ENCODE measurements at regions not wholly inside any gene's neighbourhood (a gene's known extent, or its start where the extent isn't known, plus 50 kb on each side); places are given as distances from the start of the nearest gene placed in this dataset.

DNA sequence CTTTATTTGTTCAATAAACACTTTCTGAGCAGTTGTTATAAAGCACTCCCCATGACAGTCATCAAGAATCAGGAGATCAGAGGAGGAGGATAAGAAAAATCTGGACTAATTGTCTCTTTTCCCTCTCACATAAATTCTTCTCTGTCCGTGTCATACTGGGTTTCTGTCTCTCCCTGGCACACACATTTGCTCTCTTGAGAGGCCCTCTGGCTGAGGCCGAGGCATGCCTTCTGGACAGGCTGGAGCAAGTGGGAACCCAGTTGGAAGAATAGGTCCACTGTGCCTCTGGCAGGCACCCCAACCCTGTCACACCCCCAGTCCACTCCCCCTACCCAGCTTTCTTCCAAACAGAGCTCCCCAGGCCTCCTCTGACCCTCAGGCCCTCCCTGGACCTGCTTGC, 315.8 kb downstream of the UACA start:
- H3K27ac ChIP-seq = no peak overlapping the region
- H3K4me3 ChIP-seq = no peak overlapping the region
- DNase-seq (ENCODE audit: low spot score) = no peak
- TF ChIP-seq, protein P1, sequence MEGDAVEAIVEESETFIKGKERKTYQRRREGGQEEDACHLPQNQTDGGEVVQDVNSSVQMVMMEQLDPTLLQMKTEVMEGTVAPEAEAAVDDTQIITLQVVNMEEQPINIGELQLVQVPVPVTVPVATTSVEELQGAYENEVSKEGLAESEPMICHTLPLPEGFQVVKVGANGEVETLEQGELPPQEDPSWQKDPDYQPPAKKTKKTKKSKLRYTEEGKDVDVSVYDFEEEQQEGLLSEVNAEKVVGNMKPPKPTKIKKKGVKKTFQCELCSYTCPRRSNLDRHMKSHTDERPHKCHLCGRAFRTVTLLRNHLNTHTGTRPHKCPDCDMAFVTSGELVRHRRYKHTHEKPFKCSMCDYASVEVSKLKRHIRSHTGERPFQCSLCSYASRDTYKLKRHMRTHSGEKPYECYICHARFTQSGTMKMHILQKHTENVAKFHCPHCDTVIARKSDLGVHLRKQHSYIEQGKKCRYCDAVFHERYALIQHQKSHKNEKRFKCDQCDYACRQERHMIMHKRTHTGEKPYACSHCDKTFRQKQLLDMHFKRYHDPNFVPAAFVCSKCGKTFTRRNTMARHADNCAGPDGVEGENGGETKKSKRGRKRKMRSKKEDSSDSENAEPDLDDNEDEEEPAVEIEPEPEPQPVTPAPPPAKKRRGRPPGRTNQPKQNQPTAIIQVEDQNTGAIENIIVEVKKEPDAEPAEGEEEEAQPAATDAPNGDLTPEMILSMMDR (IDR thresholded peaks at IDR 0.05) = no peak

DNA sequence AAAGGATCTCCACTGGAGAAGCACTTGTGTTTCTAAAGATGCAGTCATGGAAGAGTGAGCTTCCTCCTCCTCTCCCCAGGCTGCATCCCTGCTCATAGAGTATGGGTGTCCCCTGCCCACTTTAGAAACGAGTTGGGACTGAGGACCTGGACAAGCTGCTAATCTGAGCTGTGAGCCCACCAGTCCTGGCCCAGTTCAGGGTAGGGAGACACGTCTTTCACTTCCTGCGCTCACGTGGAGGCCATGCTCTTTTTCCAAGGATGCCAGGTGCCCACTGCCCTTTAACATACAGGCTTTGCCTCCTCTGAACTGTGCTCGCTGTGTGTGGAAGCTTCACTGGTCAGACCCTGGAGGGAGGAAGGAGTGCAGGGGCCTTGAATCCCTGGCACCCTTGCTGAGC, 316.3 kb downstream of the UACA start:
- no peak overlapping the region for H3K4me3 ChIP-seq
- no peak for DNase-seq (ENCODE audit: low spot score)
- no peak overlapping the region for H3K27ac ChIP-seq
- TF ChIP-seq, protein P1 (IDR thresholded peaks at IDR 0.05) = no peak

DNA sequence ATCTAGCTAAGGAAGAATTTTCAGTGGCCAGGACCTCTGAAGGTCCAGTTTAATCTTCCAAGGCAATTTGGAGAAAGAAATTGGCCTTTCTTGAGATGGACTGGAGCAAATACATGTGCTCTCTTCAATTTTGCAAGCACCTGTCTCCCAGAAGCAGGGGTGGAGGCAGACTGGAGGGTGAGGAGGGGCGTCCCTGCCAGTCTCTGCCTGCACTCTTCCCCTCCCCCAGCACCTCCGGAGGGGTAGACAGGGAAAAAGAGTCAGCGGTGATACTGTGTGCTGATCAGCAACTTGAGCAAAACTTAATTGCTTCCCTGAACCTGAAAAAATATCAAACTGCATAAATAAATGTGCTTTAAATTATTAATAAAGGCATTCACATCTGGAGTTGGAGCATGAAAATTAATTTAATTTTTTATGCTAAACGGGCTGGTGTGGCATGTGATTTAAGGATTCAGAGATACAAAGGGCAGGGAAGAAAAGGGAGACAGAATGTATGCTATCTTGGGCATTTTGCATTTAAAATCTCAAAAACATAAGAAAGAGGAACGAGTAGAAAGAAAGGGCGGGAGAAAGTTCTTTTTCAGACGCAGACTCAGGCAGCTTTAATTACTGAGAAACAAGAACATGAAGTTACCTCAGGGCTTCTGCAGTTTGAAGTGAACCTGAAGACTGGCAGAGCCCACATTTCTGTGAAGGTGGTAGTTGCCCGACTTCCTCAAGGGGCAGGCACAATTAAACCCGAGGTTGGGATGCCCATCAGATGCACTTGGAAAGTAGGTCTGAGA, 319.7 kb downstream of the UACA start:
- no peak overlapping the region for H3K27ac ChIP-seq
- no peak overlapping the region for H3K4me3 ChIP-seq
- no peak for DNase-seq (ENCODE audit: low spot score)
- TF ChIP-seq, protein P1 (IDR thresholded peaks at IDR 0.05) = no peak

DNA sequence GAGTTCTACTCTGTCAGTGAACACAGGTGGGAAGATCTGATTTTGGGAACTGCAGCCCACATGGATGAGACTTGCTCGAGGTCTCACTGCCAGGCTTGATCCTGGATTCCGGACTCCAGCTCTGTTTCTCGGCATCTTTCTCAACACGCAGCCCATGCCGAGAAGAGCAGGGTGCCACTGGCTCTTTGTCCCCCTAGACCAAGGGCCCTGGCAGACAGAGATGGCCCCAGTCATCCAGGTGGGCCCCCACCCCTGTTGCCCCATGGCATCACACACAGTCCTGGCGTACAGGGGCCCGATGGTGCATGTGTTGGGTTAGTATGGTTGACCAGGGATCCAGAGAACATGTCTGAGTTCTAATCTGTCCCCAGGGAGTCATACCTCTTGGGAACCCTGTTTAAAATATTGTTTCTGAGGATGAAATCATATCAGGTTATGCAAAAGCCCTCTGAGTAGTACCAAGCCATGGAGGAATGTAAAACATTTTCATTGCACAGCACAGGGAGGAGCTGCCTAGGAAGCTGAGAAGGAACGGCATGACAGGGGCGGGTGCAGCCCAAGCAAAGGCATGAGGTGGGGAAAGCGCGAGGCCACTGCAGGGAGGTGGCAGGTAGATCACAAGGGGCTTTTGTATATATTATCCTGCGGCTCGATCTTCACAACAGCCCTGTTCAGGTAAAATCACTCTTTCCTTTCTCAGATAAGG, 320.6 kb downstream of the UACA start:
- Histone ChIP-seq H3K27ac (no peak overlapping the region), H3K4me3 (no peak overlapping the region)
- TF ChIP-seq, protein P1 (IDR thresholded peaks at IDR 0.05) = no peak
- DNase-seq (ENCODE audit: low spot score) = no peak

- TF ChIP-seq, protein P1 (IDR thresholded peaks at IDR 0.05) = no peak
- no peak overlapping the region for H3K4me3 ChIP-seq
- no peak for DNase-seq (ENCODE audit: low spot score)
- no peak overlapping the region for H3K27ac ChIP-seq
Measured at GRCh38 chr15:70442211-70442610, 321.1 kb downstream of the UACA start.

- DNase-seq (ENCODE audit: low spot score) = no peak
- H3K4me3 ChIP-seq = no peak overlapping the region
- TF ChIP-seq, protein P1 (IDR thresholded peaks at IDR 0.05) = no peak
- no peak overlapping the region for H3K27ac ChIP-seq
Measured at GRCh38 chr15:70440416-70441138, 322.8 kb downstream of the UACA start.

Measured in coronary artery (tissue), 2 donors.